ENCODE measurements at regions not wholly inside any gene's neighbourhood (a gene's known extent, or its start where the extent isn't known, plus 50 kb on each side); places are given as distances from the start of the nearest gene placed in this dataset.

DNA sequence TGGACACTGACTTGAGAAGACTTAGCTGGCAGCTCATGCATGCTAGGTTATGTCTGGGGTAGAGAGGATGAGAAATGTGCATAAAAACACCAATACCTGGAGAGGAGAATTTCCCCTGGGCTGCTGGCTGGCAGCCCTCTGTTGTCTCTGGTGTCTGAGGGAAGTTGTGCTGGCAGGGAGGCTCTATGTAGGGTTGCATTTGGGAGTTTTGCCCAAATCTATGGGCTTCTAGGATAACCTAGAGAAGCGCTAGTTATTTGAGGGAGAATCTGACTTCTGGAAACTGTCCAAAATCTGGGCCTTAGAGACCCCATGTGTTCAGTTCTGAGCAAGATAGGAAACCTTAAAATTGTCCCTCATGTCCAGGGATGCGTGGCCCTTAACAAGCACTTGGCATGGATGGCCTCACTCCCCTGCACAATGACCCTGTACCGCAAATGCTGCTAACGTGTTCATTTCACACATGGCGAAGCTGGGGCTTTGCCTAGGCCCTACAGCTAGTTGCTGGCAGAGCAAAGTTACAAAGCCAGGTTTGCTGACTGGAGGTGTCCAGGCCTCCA, 70.3 kb upstream of the ATP2B2 start:
- TF ChIP-seq, protein P1, sequence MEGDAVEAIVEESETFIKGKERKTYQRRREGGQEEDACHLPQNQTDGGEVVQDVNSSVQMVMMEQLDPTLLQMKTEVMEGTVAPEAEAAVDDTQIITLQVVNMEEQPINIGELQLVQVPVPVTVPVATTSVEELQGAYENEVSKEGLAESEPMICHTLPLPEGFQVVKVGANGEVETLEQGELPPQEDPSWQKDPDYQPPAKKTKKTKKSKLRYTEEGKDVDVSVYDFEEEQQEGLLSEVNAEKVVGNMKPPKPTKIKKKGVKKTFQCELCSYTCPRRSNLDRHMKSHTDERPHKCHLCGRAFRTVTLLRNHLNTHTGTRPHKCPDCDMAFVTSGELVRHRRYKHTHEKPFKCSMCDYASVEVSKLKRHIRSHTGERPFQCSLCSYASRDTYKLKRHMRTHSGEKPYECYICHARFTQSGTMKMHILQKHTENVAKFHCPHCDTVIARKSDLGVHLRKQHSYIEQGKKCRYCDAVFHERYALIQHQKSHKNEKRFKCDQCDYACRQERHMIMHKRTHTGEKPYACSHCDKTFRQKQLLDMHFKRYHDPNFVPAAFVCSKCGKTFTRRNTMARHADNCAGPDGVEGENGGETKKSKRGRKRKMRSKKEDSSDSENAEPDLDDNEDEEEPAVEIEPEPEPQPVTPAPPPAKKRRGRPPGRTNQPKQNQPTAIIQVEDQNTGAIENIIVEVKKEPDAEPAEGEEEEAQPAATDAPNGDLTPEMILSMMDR (IDR thresholded peaks at IDR 0.05; ENCODE audit: insufficient read depth, low read depth, low read length), result no peak
- TF ChIP-seq EZH2 (IDR thresholded peaks at IDR 0.05; ENCODE audit: insufficient read depth, low read length), result no peak

Measured in astrocyte (in vitro differentiated cells and primary cell).